ENCODE measurements at regions not wholly inside any gene's neighbourhood (a gene's known extent, or its start where the extent isn't known, plus 50 kb on each side); places are given as distances from the start of the nearest gene placed in this dataset.
"Not testable (repeated sequence)": the region's sequence is repeated elsewhere in the genome, so short reads cannot be mapped to it uniquely, and the experiment has no call there.

DNA sequence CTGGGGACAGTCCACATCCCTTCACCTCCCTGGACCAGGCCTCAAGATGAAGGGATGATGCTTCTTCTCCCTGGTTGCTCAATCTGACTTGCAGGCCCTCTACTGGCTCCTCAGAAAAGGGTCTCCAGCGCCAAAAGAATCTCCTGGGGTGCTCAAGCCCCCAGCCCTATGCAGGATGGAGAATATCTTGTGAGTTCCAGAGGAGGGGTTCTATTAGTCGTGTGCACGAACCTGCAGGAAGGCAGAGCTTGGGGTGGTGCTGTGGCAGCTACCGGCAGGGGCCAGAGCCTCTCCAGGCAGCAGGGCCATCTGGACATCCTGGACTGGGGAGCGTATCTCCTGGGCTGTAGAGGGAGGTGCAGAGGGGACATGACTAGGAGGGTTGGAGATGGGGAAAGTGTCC lies 1339.5 kb downstream of the BRD1 start:
- no peak overlapping the region for H3K4me3 ChIP-seq (ENCODE audit: low read length)
- DNase-seq (ENCODE audit: low read depth), result no peak
- TF ChIP-seq, protein P1, sequence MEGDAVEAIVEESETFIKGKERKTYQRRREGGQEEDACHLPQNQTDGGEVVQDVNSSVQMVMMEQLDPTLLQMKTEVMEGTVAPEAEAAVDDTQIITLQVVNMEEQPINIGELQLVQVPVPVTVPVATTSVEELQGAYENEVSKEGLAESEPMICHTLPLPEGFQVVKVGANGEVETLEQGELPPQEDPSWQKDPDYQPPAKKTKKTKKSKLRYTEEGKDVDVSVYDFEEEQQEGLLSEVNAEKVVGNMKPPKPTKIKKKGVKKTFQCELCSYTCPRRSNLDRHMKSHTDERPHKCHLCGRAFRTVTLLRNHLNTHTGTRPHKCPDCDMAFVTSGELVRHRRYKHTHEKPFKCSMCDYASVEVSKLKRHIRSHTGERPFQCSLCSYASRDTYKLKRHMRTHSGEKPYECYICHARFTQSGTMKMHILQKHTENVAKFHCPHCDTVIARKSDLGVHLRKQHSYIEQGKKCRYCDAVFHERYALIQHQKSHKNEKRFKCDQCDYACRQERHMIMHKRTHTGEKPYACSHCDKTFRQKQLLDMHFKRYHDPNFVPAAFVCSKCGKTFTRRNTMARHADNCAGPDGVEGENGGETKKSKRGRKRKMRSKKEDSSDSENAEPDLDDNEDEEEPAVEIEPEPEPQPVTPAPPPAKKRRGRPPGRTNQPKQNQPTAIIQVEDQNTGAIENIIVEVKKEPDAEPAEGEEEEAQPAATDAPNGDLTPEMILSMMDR (IDR thresholded peaks at IDR 0.05; ENCODE audit: insufficient read depth, low read depth, low read length, missing control alignments), result no peak

DNA sequence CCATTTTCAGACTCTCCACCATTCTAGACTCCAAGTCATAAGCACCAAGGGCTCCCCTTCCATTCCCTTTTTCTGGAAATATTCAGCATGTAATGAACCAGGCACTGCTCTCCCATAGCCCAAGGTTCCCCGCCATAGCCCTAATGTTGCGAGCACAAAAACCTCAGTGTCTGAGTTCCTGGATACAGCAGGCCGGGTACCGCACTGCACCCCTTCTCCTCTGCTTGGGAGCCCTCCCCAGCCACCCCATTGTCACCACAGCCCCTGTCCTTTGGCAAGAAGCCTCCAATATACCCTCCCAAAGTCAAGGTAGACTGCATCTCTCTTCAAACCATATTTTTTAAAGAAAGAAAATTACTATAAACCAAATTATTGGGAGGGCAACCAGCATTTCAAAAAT lies 1341.1 kb downstream of the BRD1 start:
- no peak overlapping the region for H3K4me3 ChIP-seq (ENCODE audit: low read length)
- DNase-seq (ENCODE audit: low read depth), result no peak
- TF ChIP-seq, protein P1 (IDR thresholded peaks at IDR 0.05; ENCODE audit: insufficient read depth, low read depth, low read length, missing control alignments), result no peak

DNA sequence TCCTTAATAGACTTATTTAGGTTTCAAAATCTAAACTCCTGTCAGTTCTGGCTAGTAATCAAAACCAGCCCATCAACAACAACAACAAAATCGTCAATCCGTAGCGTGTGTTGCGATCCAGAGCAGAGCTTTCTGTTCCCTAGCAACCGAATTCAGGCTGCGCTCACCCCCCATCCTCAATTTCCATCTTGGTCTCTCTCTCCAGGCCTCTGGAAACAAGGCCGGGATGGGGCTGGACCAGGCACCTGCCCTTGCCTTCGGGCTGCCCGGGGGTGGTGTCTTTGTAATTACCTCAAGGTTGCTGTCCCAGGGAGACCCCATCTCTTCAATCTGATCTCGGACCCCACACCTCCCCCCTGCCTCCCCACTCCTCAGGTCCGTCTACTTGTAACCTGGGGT lies 1341.5 kb downstream of the BRD1 start:
- H3K4me3 ChIP-seq (ENCODE audit: low read length), result no peak overlapping the region
- DNase-seq (ENCODE audit: low read depth), result no peak
- TF ChIP-seq, protein P1 (IDR thresholded peaks at IDR 0.05; ENCODE audit: insufficient read depth, low read depth, low read length, missing control alignments), result no peak

DNA sequence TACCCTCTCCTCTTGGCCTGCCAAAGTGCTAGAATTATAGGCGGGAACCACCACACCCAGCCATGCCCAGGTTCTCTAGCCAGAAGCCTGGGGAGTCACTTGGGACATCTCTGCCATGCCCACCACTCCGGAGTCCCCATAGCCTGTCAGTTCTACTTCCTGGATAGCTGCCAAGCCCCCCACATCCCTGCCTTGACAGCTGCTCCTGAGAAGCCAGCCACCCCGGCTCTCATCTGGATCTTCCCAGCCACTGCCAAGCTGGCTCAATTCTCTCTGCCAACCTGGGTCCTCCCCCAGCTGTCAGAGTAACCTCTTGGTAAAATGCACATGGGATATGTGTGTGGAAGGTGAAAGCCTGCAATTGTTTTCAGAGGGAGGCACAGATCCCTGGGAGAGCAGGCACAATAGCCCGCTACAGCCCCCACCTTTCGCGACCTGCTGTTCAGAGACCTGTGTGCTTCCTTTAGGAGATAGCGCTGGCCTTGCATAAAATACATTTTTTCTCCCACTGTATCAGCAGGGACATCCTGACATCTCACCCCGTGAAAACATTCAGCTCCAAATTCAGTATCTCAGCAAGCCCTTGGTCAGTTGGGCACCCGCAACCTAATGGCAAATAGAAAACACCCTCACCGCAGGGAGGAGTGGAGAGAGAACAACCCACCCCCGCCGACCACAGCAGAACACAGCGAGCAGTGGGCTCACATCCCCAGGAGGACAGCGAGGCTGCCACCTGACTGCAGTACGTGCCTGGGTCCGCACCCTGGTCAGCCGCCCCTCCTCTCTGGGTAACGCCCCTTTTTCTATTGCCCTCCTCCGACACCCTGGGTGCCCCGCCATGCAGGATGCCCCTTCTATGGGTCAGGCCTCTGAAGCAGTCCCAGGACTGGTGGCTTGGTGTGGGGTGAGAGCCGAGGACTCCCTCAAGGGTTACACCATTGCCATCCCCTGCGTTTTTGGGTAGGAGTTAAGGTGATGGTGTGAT lies 1342.2 kb downstream of the BRD1 start:
- DNase-seq (ENCODE audit: low read depth), result no peak
- H3K4me3 ChIP-seq (ENCODE audit: low read length), result no peak overlapping the region
- TF ChIP-seq, protein P1 (IDR thresholded peaks at IDR 0.05; ENCODE audit: insufficient read depth, low read depth, low read length, missing control alignments), result no peak

DNA sequence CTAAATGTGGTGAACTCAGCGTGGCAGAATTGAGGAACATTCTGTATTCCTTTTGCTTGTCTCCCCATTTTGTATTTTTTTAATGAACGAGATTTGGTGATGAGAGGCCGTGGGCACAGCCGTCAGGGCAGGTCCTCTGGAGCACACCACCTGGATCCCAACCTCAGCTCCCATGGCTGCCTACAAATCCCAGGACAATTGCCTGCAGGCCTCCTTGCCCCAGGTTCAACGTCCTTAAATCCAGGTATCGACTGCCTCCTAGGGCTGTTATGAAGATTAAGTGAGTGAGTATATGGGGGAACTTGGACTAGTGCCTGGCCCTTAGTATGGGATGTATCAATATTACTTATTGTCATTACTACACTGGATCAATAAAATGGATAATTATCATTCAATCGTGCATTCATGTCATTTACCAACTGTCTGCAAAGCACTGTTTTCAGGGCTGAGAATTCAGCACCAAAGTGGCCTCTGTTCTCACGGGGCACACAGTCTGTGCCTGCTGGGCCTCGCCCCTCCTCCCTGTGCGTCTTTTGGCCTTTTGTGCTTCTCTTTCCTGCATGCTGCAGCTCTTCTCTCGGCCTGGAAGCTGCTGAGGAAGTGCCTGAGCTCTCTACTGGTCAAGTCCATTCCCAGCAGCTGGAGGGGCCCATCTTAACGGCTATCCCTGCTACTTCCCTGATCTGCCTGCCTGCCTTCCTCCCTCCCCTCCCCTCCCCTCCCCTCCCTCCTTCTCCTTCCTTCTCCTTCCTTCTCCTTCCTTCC lies 1343.7 kb downstream of the BRD1 start:
- TF ChIP-seq, protein P1 (IDR thresholded peaks at IDR 0.05; ENCODE audit: insufficient read depth, low read depth, low read length, missing control alignments), result no peak
- no peak for DNase-seq (ENCODE audit: low read depth)
- H3K4me3 ChIP-seq (ENCODE audit: low read length), result no peak overlapping the region

DNA sequence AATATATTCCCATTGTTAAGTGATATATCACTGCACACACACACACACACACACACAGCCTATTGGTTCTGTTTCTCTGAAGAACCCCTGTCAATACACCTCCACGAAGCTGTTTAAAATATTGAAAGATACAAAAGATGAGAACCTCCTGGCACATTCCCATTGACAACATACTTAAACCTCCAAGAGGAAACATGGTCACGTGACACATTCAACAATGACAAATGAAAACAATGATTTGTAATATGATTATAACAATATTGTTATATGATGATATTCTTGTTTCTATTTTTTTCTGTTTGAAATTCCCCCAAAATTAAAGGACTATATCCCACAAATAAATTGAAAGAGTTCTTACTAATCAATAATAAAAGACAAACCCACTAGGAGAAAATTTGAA lies 1344.9 kb downstream of the BRD1 start:
- no peak overlapping the region for H3K4me3 ChIP-seq (ENCODE audit: low read length)
- TF ChIP-seq, protein P1 (IDR thresholded peaks at IDR 0.05; ENCODE audit: insufficient read depth, low read depth, low read length, missing control alignments), result no peak
- DNase-seq (ENCODE audit: low read depth), result no peak

DNA sequence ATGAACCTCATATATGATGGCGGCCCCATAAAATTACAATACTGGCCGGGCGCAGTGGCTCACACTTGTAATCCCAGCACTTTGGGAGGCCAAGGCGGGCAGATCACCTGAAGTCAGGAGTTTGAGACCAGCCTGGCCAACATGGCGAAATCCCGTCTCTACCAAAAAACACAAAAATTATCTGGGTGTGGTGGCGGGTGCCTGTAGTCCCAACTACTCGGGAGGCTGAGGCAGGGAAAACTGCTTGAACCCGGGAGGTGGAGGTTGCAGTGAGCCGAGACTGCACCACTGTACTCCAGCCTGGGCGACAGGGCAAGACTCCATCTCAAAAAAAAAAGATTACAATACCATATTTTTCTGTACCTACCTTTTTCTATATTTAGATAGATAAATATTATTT lies 1345.5 kb downstream of the BRD1 start:
- not testable (repeated sequence) for DNase-seq (ENCODE audit: low read depth); H3K4me3 ChIP-seq (ENCODE audit: low read length)

All from epithelial cell of esophagus (primary cell).